ENCODE measurements at regions not wholly inside any gene's neighbourhood (a gene's known extent, or its start where the extent isn't known, plus 50 kb on each side); places are given as distances from the start of the nearest gene placed in this dataset.

GRCh38 chr17:73890831-73891405, 246.7 kb upstream of the SDK2 start:
- Histone ChIP-seq H3K4me2 (ENCODE audit: low read length) (no peak overlapping the region), H3K79me2 (ENCODE audit: low read length) (no peaks in the 10 kb centered on the region)
- TF ChIP-seq CTCF (IDR thresholded peaks at IDR 0.05; ENCODE audit: low read depth, low read length) (no peak), EZH2phosphoT487 (IDR thresholded peaks at IDR 0.05; ENCODE audit: low read depth) (no peak)

GRCh38 chr17:73895157-73895556, 250.9 kb upstream of the SDK2 start:
- H3K4me1 ChIP-seq (ENCODE audit: low read length): no peaks in the 10 kb centered on the region
- H3K27ac ChIP-seq (ENCODE audit: low read length): no peak overlapping the region
- no peak overlapping the region for H2AFZ ChIP-seq (ENCODE audit: low read depth, low read length)
- no peaks in the 10 kb centered on the region for H4K20me1 ChIP-seq (ENCODE audit: insufficient read depth, low read length)
- no peak overlapping the region for H3K4me2 ChIP-seq (ENCODE audit: low read length)
- no peak overlapping the region for H3K4me3 ChIP-seq (ENCODE audit: low read length)
- no peak overlapping the region for H3K9ac ChIP-seq (ENCODE audit: low read length)
- H3K27me3 ChIP-seq (ENCODE audit: low read depth, low read length): peaks cover 23% of the 10 kb centered on the region
- H3K79me2 ChIP-seq (ENCODE audit: low read length): no peaks in the 10 kb centered on the region
- no peaks in the 10 kb centered on the region for H3K9me3 ChIP-seq (ENCODE audit: insufficient read depth, low read length)
- no peak for TF ChIP-seq CTCF (IDR thresholded peaks at IDR 0.05; ENCODE audit: low read depth, low read length)
- TF ChIP-seq EZH2phosphoT487 (IDR thresholded peaks at IDR 0.05; ENCODE audit: low read depth): no peak
- H3K36me3 ChIP-seq (replicated peaks; ENCODE audit: low read depth, low read length): no peaks in the 10 kb centered on the region

More at GRCh38 chr17:73890831-73891405, 246.7 kb upstream of the SDK2 start:
- H3K27me3 ChIP-seq (ENCODE audit: low read depth, low read length): peaks cover 18% of the 10 kb centered on the region
- H3K36me3 ChIP-seq (replicated peaks; ENCODE audit: low read depth, low read length): no peaks in the 10 kb centered on the region
- H3K4me1 ChIP-seq (ENCODE audit: low read length): no peaks in the 10 kb centered on the region
- no peak overlapping the region for H3K27ac ChIP-seq (ENCODE audit: low read length)
- H4K20me1 ChIP-seq (ENCODE audit: insufficient read depth, low read length): no peaks in the 10 kb centered on the region
- H3K9ac ChIP-seq (ENCODE audit: low read length): no peak overlapping the region
- H3K4me3 ChIP-seq (ENCODE audit: low read length): no peak overlapping the region
- no peak overlapping the region for H2AFZ ChIP-seq (ENCODE audit: low read depth, low read length)
- no peaks in the 10 kb centered on the region for H3K9me3 ChIP-seq (ENCODE audit: insufficient read depth, low read length)

GRCh38 chr17:73896966-73897365, 252.7 kb upstream of the SDK2 start:
- Histone ChIP-seq H4K20me1 (ENCODE audit: insufficient read depth, low read length) (no peaks in the 10 kb centered on the region), H2AFZ (ENCODE audit: low read depth, low read length) (no peak overlapping the region), H3K4me2 (ENCODE audit: low read length) (no peak overlapping the region), H3K4me1 (ENCODE audit: low read length) (no peaks in the 10 kb centered on the region), H3K36me3 (replicated peaks; ENCODE audit: low read depth, low read length) (no peaks in the 10 kb centered on the region), H3K27me3 (ENCODE audit: low read depth, low read length) (peaks cover 23% of the 10 kb centered on the region), H3K27ac (ENCODE audit: low read length) (no peak overlapping the region), H3K9me3 (ENCODE audit: insufficient read depth, low read length) (no peaks in the 10 kb centered on the region), H3K79me2 (ENCODE audit: low read length) (no peaks in the 10 kb centered on the region), H3K9ac (ENCODE audit: low read length) (no peak overlapping the region), H3K4me3 (ENCODE audit: low read length) (no peak overlapping the region)
- TF ChIP-seq EZH2phosphoT487 (IDR thresholded peaks at IDR 0.05; ENCODE audit: low read depth): no peak
- no peak for TF ChIP-seq CTCF (IDR thresholded peaks at IDR 0.05; ENCODE audit: low read depth, low read length)

- H3K4me1 ChIP-seq (ENCODE audit: low read length): no peaks in the 10 kb centered on the region
- no peak overlapping the region for H3K27ac ChIP-seq (ENCODE audit: low read length)
- H3K4me3 ChIP-seq (ENCODE audit: low read length): no peak overlapping the region
- H3K27me3 ChIP-seq (ENCODE audit: low read depth, low read length): peaks cover 14% of the 10 kb centered on the region
- no peak for TF ChIP-seq EZH2phosphoT487 (IDR thresholded peaks at IDR 0.05; ENCODE audit: low read depth)
- no peaks in the 10 kb centered on the region for H3K36me3 ChIP-seq (replicated peaks; ENCODE audit: low read depth, low read length)
- no peaks in the 10 kb centered on the region for H3K79me2 ChIP-seq (ENCODE audit: low read length)
- no peak overlapping the region for H3K4me2 ChIP-seq (ENCODE audit: low read length)
- H3K9me3 ChIP-seq (ENCODE audit: insufficient read depth, low read length): no peaks in the 10 kb centered on the region
- no peak overlapping the region for H2AFZ ChIP-seq (ENCODE audit: low read depth, low read length)
- H3K9ac ChIP-seq (ENCODE audit: low read length): no peak overlapping the region
- no peaks in the 10 kb centered on the region for H4K20me1 ChIP-seq (ENCODE audit: insufficient read depth, low read length)
Observed at GRCh38 chr17:73899839-73900238, 255.6 kb upstream of the SDK2 start.

All from OCI-LY3 (cell line).